HCEC 1CT (cell line): ENCODE measurements at regions not wholly inside any gene's neighbourhood (a gene's known extent, or its start where the extent isn't known, plus 50 kb on each side); places are given as distances from the start of the nearest gene placed in this dataset.
A peak's percentile ranks its signal among the peaks of the same experiment; 100 is the strongest.
"Not testable (repeated sequence)": the region's sequence is repeated elsewhere in the genome, so short reads cannot be mapped to it uniquely, and the experiment has no call there.

Experiments
- DNase-seq: peaks from one replicate; pipeline ENCODE4 v3.0.0-alpha.2; 2017

DNA sequence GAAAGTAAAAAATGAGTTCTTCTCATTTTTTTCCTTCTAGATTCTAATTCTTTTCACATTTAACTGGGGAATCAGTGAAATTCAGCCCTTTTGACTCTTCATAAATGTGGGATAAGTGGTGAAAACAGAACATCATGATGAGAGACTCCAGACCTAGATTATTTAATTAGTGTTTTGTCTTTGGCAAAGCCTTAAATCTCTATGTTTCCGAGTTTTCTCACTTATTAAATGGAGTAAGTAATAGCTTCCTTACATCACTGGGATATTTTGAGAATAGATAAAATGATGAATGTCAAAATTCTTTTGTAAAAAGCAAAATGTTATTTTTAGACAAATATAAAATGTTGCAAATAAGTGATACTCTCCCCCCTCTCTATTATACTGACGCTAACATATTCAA lies 468.6 kb upstream of the ARRDC3 start:
- DNase-seq, result no peak

DNA sequence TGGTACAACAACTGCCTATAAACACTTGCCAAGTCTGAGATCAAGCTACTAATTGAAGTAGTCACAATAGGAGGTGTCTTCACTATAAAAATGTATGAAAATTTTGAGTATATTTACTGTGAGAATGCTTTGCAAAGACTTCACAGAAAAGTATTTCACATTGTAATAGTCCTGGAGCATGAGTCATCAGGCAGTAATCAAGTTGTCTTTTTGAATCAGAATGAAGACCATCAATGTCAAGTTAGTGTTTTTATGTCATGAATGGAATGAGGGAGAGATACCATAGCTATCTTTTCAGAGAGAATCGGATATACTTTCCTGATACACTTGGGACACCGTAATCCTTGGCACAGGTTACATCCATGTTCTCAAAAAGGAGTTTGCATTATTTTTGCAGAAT lies 466.9 kb upstream of the ARRDC3 start:
- peak; percentile 45 for DNase-seq

GRCh38 chr5:91849069-91849468 lies 466.0 kb upstream of the ARRDC3 start:
- peak; percentile 5 for DNase-seq

DNA sequence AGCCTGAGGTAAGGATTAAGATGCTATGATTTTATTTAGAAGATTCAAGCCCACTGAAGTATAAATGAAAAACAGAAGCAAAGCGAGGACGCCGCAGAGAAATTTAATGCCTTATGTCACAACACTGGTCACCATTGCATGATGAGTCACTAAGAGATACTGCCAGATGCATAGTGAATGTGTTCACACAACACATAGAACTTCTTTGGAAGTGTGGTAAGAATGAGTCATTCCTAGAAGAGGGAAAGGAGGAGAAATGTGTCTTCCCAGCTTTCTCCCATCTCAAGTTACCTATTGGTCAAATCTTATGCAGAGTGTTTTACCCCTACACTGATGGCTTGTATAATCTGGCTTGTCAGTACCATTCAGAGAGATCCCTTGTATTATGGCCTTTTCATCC lies 465.3 kb upstream of the ARRDC3 start:
- DNase-seq, result peak; percentile 94

DNA sequence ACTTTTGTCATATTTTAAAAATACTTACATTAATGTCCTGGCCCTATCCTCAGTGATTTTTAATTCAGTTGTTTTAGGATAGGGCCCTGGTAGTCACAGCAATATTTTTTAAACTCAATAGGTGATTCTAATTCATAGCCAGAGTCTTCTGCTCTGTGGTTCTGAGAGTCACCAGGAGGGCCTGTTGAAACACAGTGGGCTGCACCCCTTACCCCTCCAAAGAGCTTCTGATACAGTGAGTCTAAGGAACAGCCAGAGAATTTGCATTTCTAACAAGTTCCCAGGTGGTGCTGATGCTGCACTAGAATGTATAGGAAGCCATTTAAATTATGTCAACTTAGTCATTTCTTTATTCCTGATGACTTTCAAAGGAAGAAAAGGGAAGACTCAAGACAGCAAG lies 458.3 kb upstream of the ARRDC3 start:
- DNase-seq, result no peak

DNA sequence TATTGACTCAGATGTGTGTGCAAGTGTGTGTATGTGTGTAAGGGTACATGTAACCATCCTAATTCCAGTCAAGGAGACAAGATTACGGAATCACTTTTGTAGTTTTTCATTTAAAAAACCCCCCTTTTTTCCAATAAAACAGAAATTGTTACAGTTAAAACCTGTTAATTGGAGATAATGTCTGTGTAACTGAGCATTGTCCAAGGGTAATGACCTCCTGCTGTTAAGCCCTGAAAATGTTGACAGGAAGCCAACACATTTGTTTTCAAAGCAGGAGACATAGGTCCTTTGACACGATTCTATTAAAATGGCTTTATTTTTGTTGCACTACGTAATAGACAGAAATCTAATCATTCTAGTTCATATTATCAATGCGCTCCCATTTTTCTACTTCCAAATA lies 457.3 kb upstream of the ARRDC3 start:
- DNase-seq, result no peak

DNA sequence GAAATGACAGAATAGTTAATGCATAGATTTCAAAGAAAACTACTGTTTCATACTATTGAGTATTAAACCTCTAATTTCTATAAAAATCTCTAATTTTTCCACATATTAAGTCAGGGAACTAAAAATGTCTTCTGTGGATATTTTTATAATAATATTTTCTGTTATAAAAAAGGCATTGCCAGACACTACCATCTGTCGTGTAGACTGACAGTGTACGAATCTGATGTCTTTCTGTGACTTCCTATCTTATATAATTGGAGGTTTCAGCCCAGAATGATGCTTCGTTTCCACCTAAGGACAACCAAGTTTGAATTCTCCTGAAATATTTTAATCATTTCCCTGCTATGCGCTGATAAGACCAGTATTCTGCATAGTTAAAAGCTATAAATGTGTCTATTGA lies 456.6 kb upstream of the ARRDC3 start:
- no peak for DNase-seq

DNA sequence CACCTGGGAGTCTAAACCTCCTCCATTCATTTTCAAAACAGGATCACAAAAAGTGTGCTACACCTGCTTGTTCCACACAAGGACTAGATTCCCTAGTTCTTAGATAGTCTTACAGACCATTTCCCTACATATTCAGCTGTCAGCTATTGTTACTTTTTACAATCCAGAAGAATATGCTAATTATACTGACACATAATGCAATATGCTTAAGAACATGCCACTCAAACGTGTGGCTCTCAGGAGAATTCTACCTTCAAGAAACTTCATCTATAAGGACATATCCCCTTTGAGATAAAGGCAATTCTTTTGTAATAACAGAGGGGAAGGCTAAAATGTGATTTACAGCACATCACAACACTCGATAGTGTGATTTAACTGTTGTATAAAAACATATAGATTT lies 456.1 kb upstream of the ARRDC3 start:
- no peak for DNase-seq

- no peak for DNase-seq
Measured at GRCh38 chr5:91830361-91830953, 447.3 kb upstream of the ARRDC3 start.

GRCh38 chr5:91825618-91826017 lies 442.5 kb upstream of the ARRDC3 start:
- no peak for DNase-seq

- no peak for DNase-seq
Measured at GRCh38 chr5:91824406-91824805, 441.3 kb upstream of the ARRDC3 start.

GRCh38 chr5:91820874-91821273 lies 437.8 kb upstream of the ARRDC3 start:
- no peak for DNase-seq

DNA sequence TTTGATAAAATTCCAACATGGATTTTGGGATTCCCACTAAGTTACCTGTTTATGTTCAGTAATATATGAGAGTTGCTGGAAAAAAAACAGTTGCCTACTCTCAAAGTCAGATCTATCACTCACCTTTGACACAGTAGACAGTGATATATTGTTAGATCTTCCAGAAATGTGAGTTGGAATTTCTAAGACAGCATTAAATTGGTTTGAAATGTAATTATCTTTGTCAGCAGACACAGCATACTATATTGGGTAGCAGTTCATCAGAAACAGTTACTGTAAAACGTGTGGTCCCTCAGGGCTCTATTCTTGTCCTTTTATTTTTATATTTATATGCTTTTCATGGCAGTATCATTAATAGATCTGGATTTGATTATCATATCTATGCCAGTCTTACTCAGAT lies 433.6 kb upstream of the ARRDC3 start:
- DNase-seq, result no peak

GRCh38 chr5:91797576-91797975 lies 414.5 kb upstream of the ARRDC3 start:
- no peak for DNase-seq

GRCh38 chr5:91794856-91795548 lies 411.9 kb upstream of the ARRDC3 start:
- DNase-seq, result peak; percentile 49

- no peak for DNase-seq
Measured at GRCh38 chr5:91794455-91794854, 411.3 kb upstream of the ARRDC3 start.

- DNase-seq, result peak; percentile 66
Measured at GRCh38 chr5:91787718-91788117, 404.6 kb upstream of the ARRDC3 start.

- DNase-seq, result peak; percentile 19
Measured at GRCh38 chr5:91777671-91778070, 394.6 kb upstream of the ARRDC3 start.

DNA sequence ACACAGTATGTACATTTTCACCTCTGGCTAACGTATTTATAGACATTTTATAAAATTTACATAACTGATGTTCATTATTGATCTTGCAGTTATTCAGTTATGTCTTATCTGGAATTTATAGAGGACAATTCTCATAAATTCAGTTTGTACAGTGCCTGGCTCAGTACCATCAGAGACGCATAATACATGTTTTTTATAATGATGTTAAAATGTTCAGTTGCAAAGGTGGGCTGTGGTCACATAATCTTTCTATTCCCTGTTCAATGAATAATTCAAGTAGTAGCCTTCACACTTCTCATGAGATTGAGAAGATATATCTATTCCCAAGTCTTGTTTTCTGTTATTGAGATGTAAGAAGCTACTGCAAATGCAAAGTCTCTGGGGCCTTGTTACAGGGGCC lies 393.1 kb upstream of the ARRDC3 start:
- DNase-seq, result no peak

- no peak for DNase-seq
Measured at GRCh38 chr5:91770400-91770799, 387.3 kb upstream of the ARRDC3 start.

GRCh38 chr5:91757383-91757782 lies 374.3 kb upstream of the ARRDC3 start:
- not testable (repeated sequence) for DNase-seq

DNA sequence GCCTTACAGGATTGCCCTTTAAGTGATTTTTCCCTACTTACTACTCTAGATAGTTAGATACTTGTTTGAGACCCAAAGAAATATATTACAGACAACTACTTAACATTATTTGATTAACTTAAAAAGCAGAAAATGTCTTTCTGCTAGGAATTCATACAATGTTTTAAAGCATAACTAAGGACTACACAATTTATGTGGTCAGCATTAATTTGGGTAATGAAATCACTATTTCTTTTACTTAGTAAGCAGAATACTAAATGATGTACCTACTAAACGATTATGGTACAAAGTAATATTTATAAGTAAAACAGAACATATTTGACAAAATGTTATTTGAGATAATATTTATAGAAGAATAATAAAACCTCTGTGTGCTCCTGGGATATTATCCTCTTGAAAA lies 371.9 kb upstream of the ARRDC3 start:
- no peak for DNase-seq

GRCh38 chr5:91744470-91744869 lies 361.4 kb upstream of the ARRDC3 start:
- DNase-seq, result not testable (repeated sequence)

- DNase-seq, result no peak
Measured at GRCh38 chr5:91742550-91742949, 359.4 kb upstream of the ARRDC3 start.
